H9 (cell line): ENCODE measurements at regions not wholly inside any gene's neighbourhood (a gene's known extent, or its start where the extent isn't known, plus 50 kb on each side); places are given as distances from the start of the nearest gene placed in this dataset.

Source experiments
- DNase-seq: peaks from one replicate; pipeline ENCODE4 v3.0.0-alpha.2; 2017
- H2AFZ ChIP-seq: one replicate; pipeline ENCODE4 v1.6.1; 2013; ENCODE audit warnings: mild to moderate bottlenecking, low read length, control low read depth, moderate library complexity
- H2AK5ac ChIP-seq: 2 replicates; pipeline ENCODE4 v1.6.1; 2013; ENCODE audit warnings: low read length, control low read depth, mixed read lengths; ENCODE audit not compliant: insufficient read length
- H2BK120ac ChIP-seq: one replicate; pipeline ENCODE4 v1.6.1; 2013; ENCODE audit warnings: low read depth, mild to moderate bottlenecking, low read length, control low read depth, inconsistent platforms; ENCODE audit not compliant: poor library complexity, severe bottlenecking
- H2BK12ac ChIP-seq: 2 replicates; pipeline ENCODE4 v1.6.1; 2013; ENCODE audit warnings: low read length, control low read depth, mixed read lengths, low read depth; ENCODE audit not compliant: insufficient read length
- H2BK15ac ChIP-seq: 2 replicates; pipeline ENCODE4 v1.6.1; 2013; ENCODE audit warnings: low read depth, low read length, control low read depth
- H2BK20ac ChIP-seq: one replicate; pipeline ENCODE4 v1.6.1; 2013; ENCODE audit warnings: low read depth, mild to moderate bottlenecking, low read length, control low read depth, inconsistent platforms; ENCODE audit not compliant: poor library complexity, severe bottlenecking
- H2BK5ac ChIP-seq: 2 replicates; pipeline ENCODE4 v1.6.1; 2013; ENCODE audit warnings: low read length, control low read depth, mixed read lengths; ENCODE audit not compliant: insufficient read length
- H3K14ac ChIP-seq: 2 replicates; pipeline ENCODE4 v1.6.1; 2013; ENCODE audit warnings: low read length, control low read depth; ENCODE audit not compliant: insufficient read depth
- H3K18ac ChIP-seq: 2 replicates; pipeline ENCODE4 v1.6.1; 2013; ENCODE audit warnings: low read depth, mild to moderate bottlenecking, mixed read lengths, low read length, control low read depth; ENCODE audit not compliant: insufficient read length
- H3K23ac ChIP-seq: 2 replicates; pipeline ENCODE4 v1.6.1; 2013; ENCODE audit warnings: low read length, control low read depth, mixed read lengths, low read depth; ENCODE audit not compliant: insufficient read length
- H3K23me2 ChIP-seq: 2 replicates; pipeline ENCODE4 v1.6.1; 2013; ENCODE audit warnings: low read depth, mild to moderate bottlenecking, mixed read lengths, low read length, control low read depth; ENCODE audit not compliant: insufficient read length, poor library complexity, severe bottlenecking
- H3K27ac ChIP-seq: 2 replicates; pipeline ENCODE4 v1.5.1; 2013; ENCODE audit warnings: low read length, control low read depth, mixed read lengths, low read depth; ENCODE audit not compliant: insufficient read length
- H3K27me3 ChIP-seq: 2 replicates; pipeline ENCODE4 v1.6.1; 2013; ENCODE audit warnings: low read length, control low read depth, inconsistent platforms; ENCODE audit not compliant: insufficient read depth
- H3K4ac ChIP-seq: 2 replicates; pipeline ENCODE4 v1.6.1; 2013; ENCODE audit warnings: low read depth, mild to moderate bottlenecking, control low read depth, inconsistent platforms, low read length, moderate library complexity
- H3K4me1 ChIP-seq: 2 replicates; pipeline ENCODE4 v1.6.1; 2013; ENCODE audit warnings: low read length, control low read depth, inconsistent platforms; ENCODE audit not compliant: insufficient read depth
- H3K4me2 ChIP-seq: 2 replicates; pipeline ENCODE4 v1.6.1; 2013; ENCODE audit warnings: low read length, control low read depth, mixed read lengths; ENCODE audit not compliant: insufficient read length, insufficient read depth
- H3K56ac ChIP-seq: 2 replicates; pipeline ENCODE4 v1.6.1; 2013; ENCODE audit warnings: low read depth, mild to moderate bottlenecking, mixed read lengths, low read length, control low read depth; ENCODE audit not compliant: insufficient read length
- H3K79me1 ChIP-seq: 2 replicates; pipeline ENCODE4 v1.6.1; 2013; ENCODE audit warnings: low read depth, mild to moderate bottlenecking, moderate library complexity, low read length, control low read depth, inconsistent platforms; ENCODE audit not compliant: insufficient read depth, poor library complexity, severe bottlenecking
- H3K79me2 ChIP-seq: 2 replicates; pipeline ENCODE4 v1.6.1; 2013; ENCODE audit warnings: low read length, control low read depth, inconsistent platforms; ENCODE audit not compliant: insufficient read depth
- H3K9ac ChIP-seq: 2 replicates; pipeline ENCODE4 v1.6.1; 2013; ENCODE audit warnings: low read length, control low read depth, mixed read lengths; ENCODE audit not compliant: insufficient read length; ENCODE audit errors: extremely low read depth
- H3K9me3 ChIP-seq: one replicate; pipeline ENCODE4 v1.6.1; 2013; ENCODE audit warnings: low read depth, low read length, inconsistent platforms; ENCODE audit not compliant: control insufficient read depth
- H3T11ph ChIP-seq: one replicate; pipeline ENCODE4 v1.6.1; 2013; ENCODE audit warnings: mild to moderate bottlenecking, low read length, control low read depth, inconsistent platforms
- H4K20me1 ChIP-seq: one replicate; pipeline ENCODE4 v1.6.1; 2013; ENCODE audit not compliant: control insufficient read depth, insufficient read length, insufficient read depth
- H4K5ac ChIP-seq: 2 replicates; pipeline ENCODE4 v1.6.1; 2013; ENCODE audit warnings: low read depth, mild to moderate bottlenecking, mixed read lengths, low read length, control low read depth; ENCODE audit not compliant: insufficient read length
- H4K8ac ChIP-seq: replicated peaks from 2 replicates; pipeline ENCODE4 v1.6.1; 2013; ENCODE audit warnings: low read length, control low read depth, mixed read lengths, low read depth; ENCODE audit not compliant: insufficient read length
- H4K91ac ChIP-seq: 2 replicates; pipeline ENCODE4 v1.6.1; 2013; ENCODE audit warnings: low read depth, mild to moderate bottlenecking, moderate library complexity, mixed read lengths, low read length, control low read depth; ENCODE audit not compliant: insufficient read length
- H3K27ac Mint-ChIP-seq, 3 experiments: 2 replicates in 2 of 3; 3 replicates in 1 of 3; pipeline ENCODE4 v1.8.0; 2020 to 2021; ENCODE audit warnings: mixed read lengths in 3 of 3, mild to moderate bottlenecking in 1 of 3, moderate library complexity in 1 of 3
- H3K27me3 Mint-ChIP-seq: 2 replicates; pipeline ENCODE4 v1.8.0; 2021; ENCODE audit warnings: low read depth, mild to moderate bottlenecking, moderate library complexity, mixed read lengths
- H3K36me3 Mint-ChIP-seq, 3 experiments: 2 replicates in 2 of 3; 3 replicates in 1 of 3; pipeline ENCODE4 v1.8.0; 2020 to 2021; ENCODE audit warnings: low read depth in 3 of 3, mixed read lengths in 3 of 3; ENCODE audit not compliant: insufficient read depth in 1 of 3
- H3K4me1 Mint-ChIP-seq, 2 experiments: 2 replicates each; pipeline ENCODE4 v1.8.0; 2020; ENCODE audit warnings: mixed read lengths in 2 of 2
- H3K4me3 Mint-ChIP-seq, 2 experiments: 2 replicates in 1 of 2; 3 replicates in 1 of 2; pipeline ENCODE4 v1.8.0; 2020 to 2021; ENCODE audit warnings: mild to moderate bottlenecking in 2 of 2, mixed read lengths in 2 of 2, moderate library complexity in 1 of 2
- H3K9me3 Mint-ChIP-seq, 2 experiments: 2 replicates in 1 of 2; 3 replicates in 1 of 2; pipeline ENCODE4 v1.8.0; 2020; ENCODE audit warnings: mild to moderate bottlenecking in 2 of 2, mixed read lengths in 2 of 2, moderate library complexity in 1 of 2
- CTCF ChIP-seq: fragments of 200-600 bp; sonication (generic); conservative IDR thresholded peaks from 3 replicates; pipeline ENCODE4 v1.8.0; 2021; ENCODE audit warnings: antibody characterized with exemption, mild to moderate bottlenecking
- WGBS: extraction: QIAGEN DNeasy Blood & Tissue Kit; methylation state at CpG from one replicate; pipeline ENCODE4 v1.1.7; 2013; ENCODE audit warnings: missing lambda C conversion rate, low lambda C conversion rate, mixed read lengths; ENCODE audit not compliant: insufficient read length; ENCODE audit errors: extremely low coverage; 5-methylcytosine and 5-hydroxymethylcytosine counted together

- no peak overlapping the region for H3K56ac ChIP-seq
- H3K27ac ChIP-seq: no peak overlapping the region
- Mint-ChIP-seq H3K36me3 (peaks cover 0 to 9% (median 4%) of the 10 kb centered on the region in 3 experiments; a peak in 4 of 7 replicates), H3K4me1 (peaks cover 0 to 4% of the 10 kb centered on the region in 2 experiments; a peak in 2 of 4 replicates), H3K4me3 (no peak overlapping the region), H3K27ac (no peak overlapping the region), H3K9me3 (peaks cover 5 to 19% of the 10 kb centered on the region in 2 experiments; a peak in 4 of 5 replicates), H3K27me3 (no peaks in the 10 kb centered on the region)
- H3K79me1 ChIP-seq: no peaks in the 10 kb centered on the region
- H2BK120ac ChIP-seq: no peak overlapping the region
- H4K5ac ChIP-seq: no peak overlapping the region
- no peak overlapping the region for H3T11ph ChIP-seq
- no peak overlapping the region for H3K4me2 ChIP-seq
- no peak overlapping the region for H3K18ac ChIP-seq
- H4K91ac ChIP-seq: no peak overlapping the region
- no peak overlapping the region for H2AFZ ChIP-seq
- DNase-seq: no peak
- H3K4me1 ChIP-seq: no peaks in the 10 kb centered on the region
- H2BK20ac ChIP-seq: no peak overlapping the region
- H3K4ac ChIP-seq: no peak overlapping the region
- H3K27me3 ChIP-seq: no peaks in the 10 kb centered on the region
- no peak overlapping the region for H2BK15ac ChIP-seq
- H4K20me1 ChIP-seq: no peaks in the 10 kb centered on the region
- H3K79me2 ChIP-seq: no peaks in the 10 kb centered on the region
- no peak overlapping the region for H2BK5ac ChIP-seq
- TF ChIP-seq CTCF: no peak
- no peak overlapping the region for H2AK5ac ChIP-seq
- no peaks in the 10 kb centered on the region for H3K23me2 ChIP-seq
- no peak overlapping the region for H3K9ac ChIP-seq
- WGBS: no CpG with 5 or more reads among the region's 3 CpGs
- no peaks in the 10 kb centered on the region for H3K9me3 ChIP-seq
- H4K8ac ChIP-seq: no peak overlapping the region
- H2BK12ac ChIP-seq: no peak overlapping the region
- no peak overlapping the region for H3K23ac ChIP-seq
- H3K14ac ChIP-seq: no peak overlapping the region
Observed at GRCh38 chr13:89027694-89028306, 1356.6 kb downstream of the SLITRK5 start.
